ENCODE measurements at regions not wholly inside any gene's neighbourhood (a gene's known extent, or its start where the extent isn't known, plus 50 kb on each side); places are given as distances from the start of the nearest gene placed in this dataset.
"Not testable (repeated sequence)": the region's sequence is repeated elsewhere in the genome, so short reads cannot be mapped to it uniquely, and the experiment has no call there.

- TF ChIP-seq CTCF (IDR thresholded peaks at IDR 0.05; ENCODE audit: poor library complexity); EZH2 (IDR thresholded peaks at IDR 0.05; ENCODE audit: borderline replicate concordance): not testable (repeated sequence)
Measured at GRCh38 chrX:115881170-115881569, 289.4 kb upstream of the AGTR2 start.
